Lower leg skin (tissue), 4 donors: ENCODE measurements at regions not wholly inside any gene's neighbourhood (a gene's known extent, or its start where the extent isn't known, plus 50 kb on each side); places are given as distances from the start of the nearest gene placed in this dataset.
"Not testable (repeated sequence)": the region's sequence is repeated elsewhere in the genome, so short reads cannot be mapped to it uniquely, and the experiment has no call there.

ENCODE experiments used
- DNase-seq, 2 donors: peaks; one replicate each; pipeline ENCODE4 v3.0.0-alpha.2; 2019; ENCODE audit warnings: low spot score in 2 of 2
- H3K4me3 ChIP-seq: fragments of 200-600 bp; sonication (generic); 2 replicates; pipeline ENCODE4 v1.5.1; 2017; ENCODE audit warnings: mild to moderate bottlenecking, low read depth; ENCODE audit not compliant: poor library complexity, severe bottlenecking
- POLR2A ChIP-seq, 2 donors: fragments of 450-650 bp; IDR thresholded peaks; one replicate each; pipeline ENCODE4 v1.6.1; 2016 to 2017; ENCODE audit warnings: antibody characterized with exemption in 2 of 2, mild to moderate bottlenecking in 1 of 2, moderate library complexity in 1 of 2
- WGBS, 2 donors: methylation state at CpG; one replicate each; pipeline ENCODE4 v1.1.5; 2018; 5-methylcytosine and 5-hydroxymethylcytosine counted together
- intact Hi-C: fragments of 100-400 bp; cut with DNase I; formaldehyde crosslinking; loops from one replicate; pipeline ENCODE4 v1.15.0; 2023; ENCODE audit warnings: low total_unique reads
- TF ChIP-seq, protein P1 (sequence below), 3 donors: fragments of 450-650 bp; IDR thresholded peaks; one replicate each; pipeline ENCODE4 v1.5.1; 2016; ENCODE audit warnings: antibody characterized with exemption in 3 of 3, mild to moderate bottlenecking in 3 of 3, moderate library complexity in 2 of 3

DNA sequence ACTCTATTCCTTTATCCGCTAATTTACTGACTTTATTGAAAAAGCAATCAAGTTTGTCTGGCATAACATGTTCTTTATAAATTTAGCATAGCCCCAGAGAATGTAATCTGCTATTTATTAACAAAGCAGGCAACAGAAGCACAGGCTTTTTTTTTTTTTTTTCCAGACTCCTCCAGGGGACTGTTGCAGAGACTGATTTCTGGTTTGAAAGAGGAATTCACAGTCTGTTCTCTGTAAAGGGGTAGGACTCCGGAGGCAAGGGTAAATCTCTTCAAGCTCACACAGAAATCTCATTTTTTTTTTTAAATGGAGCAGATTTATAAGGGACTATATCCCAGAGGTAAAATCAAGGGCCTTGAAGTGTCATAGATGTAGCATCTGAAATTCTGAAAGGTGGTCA is 1386.5 kb upstream of the CDH8 start:
- DNase-seq = no peak
- no peak for TF ChIP-seq POLR2A (IDR thresholded peaks at IDR 0.05)
- TF ChIP-seq, protein P1, sequence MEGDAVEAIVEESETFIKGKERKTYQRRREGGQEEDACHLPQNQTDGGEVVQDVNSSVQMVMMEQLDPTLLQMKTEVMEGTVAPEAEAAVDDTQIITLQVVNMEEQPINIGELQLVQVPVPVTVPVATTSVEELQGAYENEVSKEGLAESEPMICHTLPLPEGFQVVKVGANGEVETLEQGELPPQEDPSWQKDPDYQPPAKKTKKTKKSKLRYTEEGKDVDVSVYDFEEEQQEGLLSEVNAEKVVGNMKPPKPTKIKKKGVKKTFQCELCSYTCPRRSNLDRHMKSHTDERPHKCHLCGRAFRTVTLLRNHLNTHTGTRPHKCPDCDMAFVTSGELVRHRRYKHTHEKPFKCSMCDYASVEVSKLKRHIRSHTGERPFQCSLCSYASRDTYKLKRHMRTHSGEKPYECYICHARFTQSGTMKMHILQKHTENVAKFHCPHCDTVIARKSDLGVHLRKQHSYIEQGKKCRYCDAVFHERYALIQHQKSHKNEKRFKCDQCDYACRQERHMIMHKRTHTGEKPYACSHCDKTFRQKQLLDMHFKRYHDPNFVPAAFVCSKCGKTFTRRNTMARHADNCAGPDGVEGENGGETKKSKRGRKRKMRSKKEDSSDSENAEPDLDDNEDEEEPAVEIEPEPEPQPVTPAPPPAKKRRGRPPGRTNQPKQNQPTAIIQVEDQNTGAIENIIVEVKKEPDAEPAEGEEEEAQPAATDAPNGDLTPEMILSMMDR (IDR thresholded peaks at IDR 0.05) = no peak
- H3K4me3 ChIP-seq = no peak overlapping the region
- WGBS, 2 donors = 44 to 53% methylated on average over 2 of the region's 2 CpGs
- intact Hi-C loops = no loop called here

- no peak for DNase-seq
- intact Hi-C loops = no loop called here
- 36 to 40% methylated on average over 4 of the region's 4 CpGs for WGBS, 2 donors
- no peak overlapping the region for H3K4me3 ChIP-seq
- TF ChIP-seq POLR2A (IDR thresholded peaks at IDR 0.05) = no peak
- TF ChIP-seq, protein P1 (IDR thresholded peaks at IDR 0.05) = no peak
Measured at GRCh38 chr16:63416712-63417111, 1380.5 kb upstream of the CDH8 start.

GRCh38 chr16:63415014-63415413 is 1378.8 kb upstream of the CDH8 start:
- no peak for DNase-seq
- TF ChIP-seq, protein P1 (IDR thresholded peaks at IDR 0.05) = no peak
- TF ChIP-seq POLR2A (IDR thresholded peaks at IDR 0.05) = no peak
- H3K4me3 ChIP-seq = no peak overlapping the region
- intact Hi-C loops = no loop called here
- WGBS, 2 donors = 46 to 52% methylated on average over 2 of the region's 2 CpGs

DNA sequence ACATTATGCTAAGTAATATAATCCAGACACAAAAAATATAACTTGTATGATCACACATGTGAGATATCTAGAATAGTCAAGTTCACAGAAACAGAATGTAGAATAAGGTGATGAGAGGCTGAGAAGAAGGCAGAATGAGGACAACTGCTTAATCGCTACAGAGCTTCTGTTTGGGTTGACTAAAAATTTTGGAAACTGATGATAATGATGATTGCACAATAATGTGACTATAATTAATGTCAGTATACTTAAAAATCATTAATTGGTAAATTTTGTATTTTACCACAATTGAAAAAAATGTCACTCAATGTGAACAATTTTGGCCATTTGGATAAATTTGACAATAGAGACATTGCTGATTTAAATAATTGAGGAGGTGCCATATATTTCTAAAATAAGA is 1374.4 kb upstream of the CDH8 start:
- WGBS, 2 donors = 97 to 98% methylated on average over 1 of the region's 1 CpG
- TF ChIP-seq, protein P1 (IDR thresholded peaks at IDR 0.05) = no peak
- TF ChIP-seq POLR2A (IDR thresholded peaks at IDR 0.05) = no peak
- intact Hi-C loops = no loop called here
- DNase-seq = no peak
- no peak overlapping the region for H3K4me3 ChIP-seq

- no peak overlapping the region for H3K4me3 ChIP-seq
- no peak for TF ChIP-seq POLR2A (IDR thresholded peaks at IDR 0.05)
- WGBS, 2 donors = 96 to 98% methylated on average over 11 of the region's 11 CpGs
- no peak for DNase-seq
- intact Hi-C loops = no loop called here
Measured at GRCh38 chr16:63403792-63404191, 1367.6 kb upstream of the CDH8 start.

- DNase-seq, intact Hi-C loops, H3K4me3 ChIP-seq: not testable (repeated sequence)
- WGBS, 2 donors = 90% methylated on average over 16 to 18 of the region's 18 CpGs
Measured at GRCh38 chr16:63388277-63388676, 1352.0 kb upstream of the CDH8 start.

GRCh38 chr16:63385714-63386432 is 1349.6 kb upstream of the CDH8 start:
- 25 to 29% methylated on average over 7 of the region's 7 CpGs for WGBS, 2 donors
- no peak for DNase-seq
- TF ChIP-seq, protein P1 (IDR thresholded peaks at IDR 0.05) = no peak
- intact Hi-C loops = no loop called here
- H3K4me3 ChIP-seq = no peak overlapping the region
